ENCODE measurements at regions not wholly inside any gene's neighbourhood (a gene's known extent, or its start where the extent isn't known, plus 50 kb on each side); places are given as distances from the start of the nearest gene placed in this dataset.

DNA sequence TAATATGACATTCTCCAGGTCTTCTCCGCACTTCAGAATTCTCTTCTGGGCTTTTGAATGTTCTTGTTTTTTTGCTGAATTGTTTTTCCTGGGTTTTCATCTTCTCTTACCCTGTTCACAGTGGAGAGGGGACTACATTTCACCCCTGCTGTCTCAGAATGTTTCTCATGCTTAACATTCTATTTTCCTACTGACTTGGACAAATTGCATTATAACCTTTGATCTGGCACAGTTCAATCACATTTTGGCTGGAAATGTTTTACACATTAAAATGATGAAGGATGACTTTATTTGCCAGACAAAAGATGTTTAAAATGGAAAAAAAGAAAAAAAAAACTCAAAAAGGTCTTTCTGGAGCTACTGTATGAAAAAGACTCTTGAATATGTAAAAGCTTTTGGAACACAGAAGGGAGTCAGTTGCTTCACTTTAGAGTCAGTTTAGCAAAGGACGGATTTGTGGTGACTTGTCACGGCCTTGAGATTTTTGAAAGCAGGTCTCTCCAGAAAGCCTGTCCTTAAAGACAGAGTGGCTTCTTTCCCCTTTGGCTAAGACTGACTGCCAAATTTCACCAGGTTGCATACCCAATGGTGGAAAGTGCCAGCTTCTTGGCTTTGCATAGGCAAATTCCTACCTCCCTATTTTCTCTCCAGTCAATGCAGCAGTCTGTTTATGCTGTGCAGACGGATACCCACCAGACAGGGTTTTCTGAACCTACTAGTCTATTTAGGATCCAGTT, 401.0 kb upstream of the TBL1XR1 start:
- Mint-ChIP-seq H3K9me3 (ENCODE audit: low read depth) (no peaks in the 10 kb centered on the region), H3K4me3 (ENCODE audit: unreplicated experiment) (no peak overlapping the region), H3K27me3 (ENCODE audit: low read depth) (no peaks in the 10 kb centered on the region), H3K27ac (ENCODE audit: unreplicated experiment) (peak overlapping the region; percentile 75), H3K36me3 (ENCODE audit: low read depth) (no peaks in the 10 kb centered on the region), H3K4me1 (ENCODE audit: low read depth) (peaks cover 72% of the 10 kb centered on the region)
- no peak for DNase-seq (ENCODE audit: low spot score)
- TF ChIP-seq, protein P1, sequence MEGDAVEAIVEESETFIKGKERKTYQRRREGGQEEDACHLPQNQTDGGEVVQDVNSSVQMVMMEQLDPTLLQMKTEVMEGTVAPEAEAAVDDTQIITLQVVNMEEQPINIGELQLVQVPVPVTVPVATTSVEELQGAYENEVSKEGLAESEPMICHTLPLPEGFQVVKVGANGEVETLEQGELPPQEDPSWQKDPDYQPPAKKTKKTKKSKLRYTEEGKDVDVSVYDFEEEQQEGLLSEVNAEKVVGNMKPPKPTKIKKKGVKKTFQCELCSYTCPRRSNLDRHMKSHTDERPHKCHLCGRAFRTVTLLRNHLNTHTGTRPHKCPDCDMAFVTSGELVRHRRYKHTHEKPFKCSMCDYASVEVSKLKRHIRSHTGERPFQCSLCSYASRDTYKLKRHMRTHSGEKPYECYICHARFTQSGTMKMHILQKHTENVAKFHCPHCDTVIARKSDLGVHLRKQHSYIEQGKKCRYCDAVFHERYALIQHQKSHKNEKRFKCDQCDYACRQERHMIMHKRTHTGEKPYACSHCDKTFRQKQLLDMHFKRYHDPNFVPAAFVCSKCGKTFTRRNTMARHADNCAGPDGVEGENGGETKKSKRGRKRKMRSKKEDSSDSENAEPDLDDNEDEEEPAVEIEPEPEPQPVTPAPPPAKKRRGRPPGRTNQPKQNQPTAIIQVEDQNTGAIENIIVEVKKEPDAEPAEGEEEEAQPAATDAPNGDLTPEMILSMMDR (IDR thresholded peaks at IDR 0.05): no peak

DNA sequence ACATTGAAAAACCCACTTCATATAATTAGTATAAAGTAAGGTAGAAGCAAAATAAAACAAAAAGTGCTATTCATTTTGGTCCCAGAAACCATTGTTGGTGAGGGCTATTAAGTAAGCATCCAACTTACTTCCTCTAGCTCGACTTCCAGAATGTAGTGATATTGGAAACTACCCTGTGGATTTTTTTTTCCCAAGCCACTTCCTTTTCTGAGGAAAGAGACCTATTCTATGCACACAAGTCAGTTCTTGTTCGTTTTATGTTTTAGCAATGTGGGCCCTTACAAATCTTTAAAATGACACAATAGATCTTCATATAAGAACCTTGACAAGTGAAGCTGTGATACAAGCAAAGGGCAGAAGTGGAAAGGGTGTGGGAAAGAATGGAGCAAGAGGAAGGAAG, 402.0 kb upstream of the TBL1XR1 start:
- Mint-ChIP-seq H3K36me3 (ENCODE audit: low read depth) (no peaks in the 10 kb centered on the region), H3K27ac (ENCODE audit: unreplicated experiment) (no peak overlapping the region), H3K9me3 (ENCODE audit: low read depth) (no peaks in the 10 kb centered on the region), H3K27me3 (ENCODE audit: low read depth) (no peaks in the 10 kb centered on the region), H3K4me1 (ENCODE audit: low read depth) (peaks cover 73% of the 10 kb centered on the region), H3K4me3 (ENCODE audit: unreplicated experiment) (no peak overlapping the region)
- no peak for DNase-seq (ENCODE audit: low spot score)
- TF ChIP-seq, protein P1 (IDR thresholded peaks at IDR 0.05): no peak

DNA sequence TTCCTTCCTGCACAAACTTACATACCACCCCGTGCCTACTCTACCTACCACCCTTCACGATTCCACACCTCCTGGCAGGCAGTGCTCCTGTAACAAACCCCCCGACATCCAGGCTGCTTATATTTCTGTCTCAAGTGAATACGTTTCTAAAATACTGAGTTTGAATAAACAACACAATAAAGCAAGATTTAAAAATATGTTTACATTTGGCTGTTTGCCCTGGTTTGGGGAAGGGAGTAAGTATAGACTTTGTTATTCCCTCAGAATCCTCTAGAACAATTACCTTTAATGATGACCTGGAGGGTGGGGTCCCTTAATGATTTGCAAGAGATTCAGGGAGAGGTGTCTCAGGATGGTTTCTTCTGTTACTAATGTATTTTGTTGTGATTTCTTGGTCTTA, 402.6 kb upstream of the TBL1XR1 start:
- TF ChIP-seq, protein P1 (IDR thresholded peaks at IDR 0.05): no peak
- DNase-seq (ENCODE audit: low spot score): no peak
- Mint-ChIP-seq H3K27ac (ENCODE audit: unreplicated experiment) (no peak overlapping the region), H3K4me1 (ENCODE audit: low read depth) (peaks cover 70% of the 10 kb centered on the region), H3K9me3 (ENCODE audit: low read depth) (peaks cover under 1% of the 10 kb centered on the region), H3K36me3 (ENCODE audit: low read depth) (no peaks in the 10 kb centered on the region), H3K27me3 (ENCODE audit: low read depth) (no peaks in the 10 kb centered on the region), H3K4me3 (ENCODE audit: unreplicated experiment) (no peak overlapping the region)

DNA sequence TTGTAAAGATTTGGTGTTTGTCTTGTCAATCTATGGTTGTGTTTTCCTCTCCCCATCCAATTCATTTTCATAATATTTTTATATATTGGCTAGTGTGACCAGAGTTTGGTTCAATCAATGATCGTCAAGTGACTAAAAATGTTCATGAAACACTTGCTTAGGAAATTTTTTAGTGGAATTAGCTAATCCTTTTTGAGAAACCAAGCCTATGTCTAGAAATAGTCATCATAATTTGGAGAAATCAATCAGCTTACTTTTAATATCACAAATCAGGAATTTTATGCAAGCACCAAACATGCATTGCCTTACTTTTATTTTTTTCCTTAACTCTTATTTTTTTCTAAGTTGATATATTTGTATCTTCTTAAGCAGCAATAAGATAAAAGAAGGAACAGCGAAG, 403.1 kb upstream of the TBL1XR1 start:
- H3K4me1 Mint-ChIP-seq (ENCODE audit: low read depth): peaks cover 71% of the 10 kb centered on the region
- no peaks in the 10 kb centered on the region for H3K36me3 Mint-ChIP-seq (ENCODE audit: low read depth)

DNA sequence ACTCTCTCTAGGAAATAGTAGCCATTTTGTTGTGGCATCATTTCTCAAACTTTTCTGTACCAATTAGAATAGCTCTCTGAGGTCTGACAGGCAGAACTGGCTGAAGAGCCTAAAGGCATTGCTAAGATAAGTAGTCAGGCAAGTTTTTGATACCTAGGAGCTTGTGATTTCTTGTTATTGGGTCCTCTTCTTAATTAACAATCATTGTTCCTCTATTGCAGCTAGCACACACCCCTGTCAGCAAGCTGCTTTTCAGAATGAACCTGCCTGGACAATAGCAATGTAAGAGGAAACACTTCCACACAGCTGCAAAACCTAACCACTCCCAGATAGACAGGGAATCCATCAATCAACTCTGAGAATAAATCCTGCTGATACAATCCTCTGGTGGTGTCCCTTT, 403.9 kb upstream of the TBL1XR1 start:
- H3K36me3 Mint-ChIP-seq (ENCODE audit: low read depth): peaks cover 2% of the 10 kb centered on the region
- TF ChIP-seq, protein P1 (IDR thresholded peaks at IDR 0.05): no peak
- no peak overlapping the region for H3K27ac Mint-ChIP-seq (ENCODE audit: unreplicated experiment)
- no peak overlapping the region for H3K4me3 Mint-ChIP-seq (ENCODE audit: unreplicated experiment)
- H3K4me1 Mint-ChIP-seq (ENCODE audit: low read depth): peaks cover 63% of the 10 kb centered on the region
- no peaks in the 10 kb centered on the region for H3K27me3 Mint-ChIP-seq (ENCODE audit: low read depth)
- DNase-seq (ENCODE audit: low spot score): no peak
- H3K9me3 Mint-ChIP-seq (ENCODE audit: low read depth): peaks cover 7% of the 10 kb centered on the region

More for the DNA sequence above, 403.1 kb upstream of the TBL1XR1 start:
- Mint-ChIP-seq H3K9me3 (ENCODE audit: low read depth) (peaks cover 4% of the 10 kb centered on the region), H3K27me3 (ENCODE audit: low read depth) (no peaks in the 10 kb centered on the region), H3K27ac (ENCODE audit: unreplicated experiment) (no peak overlapping the region), H3K4me3 (ENCODE audit: unreplicated experiment) (no peak overlapping the region)
- TF ChIP-seq, protein P1 (IDR thresholded peaks at IDR 0.05): no peak
- no peak for DNase-seq (ENCODE audit: low spot score)

All from chondrocyte (in vitro differentiated cells).